GM12891 (cell line): ENCODE measurements at regions not wholly inside any gene's neighbourhood (a gene's known extent, or its start where the extent isn't known, plus 50 kb on each side); places are given as distances from the start of the nearest gene placed in this dataset.
"Not testable (repeated sequence)": the region's sequence is repeated elsewhere in the genome, so short reads cannot be mapped to it uniquely, and the experiment has no call there.

Experiments used
- PAX5 ChIP-seq: IDR thresholded peaks from 2 replicates; pipeline ENCODE4 v1.6.1; 2011; ENCODE audit warnings: low read length, moderate library complexity, mild to moderate bottlenecking; ENCODE audit not compliant: insufficient read depth, severe bottlenecking
- POLR2A ChIP-seq: IDR thresholded peaks from 2 replicates; pipeline ENCODE4 v1.6.1; 2011; ENCODE audit warnings: low read depth, low read length, control low read depth
- POLR2AphosphoS5 ChIP-seq: IDR thresholded peaks from 2 replicates; pipeline ENCODE4 v1.6.1; 2011; ENCODE audit warnings: low read depth, low read length, control low read depth
- SPI1 ChIP-seq: IDR thresholded peaks from 2 replicates; pipeline ENCODE4 v1.6.1; 2011; ENCODE audit warnings: low read depth, low read length, control low read depth
- TAF1 ChIP-seq: IDR thresholded peaks from 2 replicates; pipeline ENCODE4 v1.6.1; 2011; ENCODE audit warnings: low read depth, low read length, control low read depth

DNA sequence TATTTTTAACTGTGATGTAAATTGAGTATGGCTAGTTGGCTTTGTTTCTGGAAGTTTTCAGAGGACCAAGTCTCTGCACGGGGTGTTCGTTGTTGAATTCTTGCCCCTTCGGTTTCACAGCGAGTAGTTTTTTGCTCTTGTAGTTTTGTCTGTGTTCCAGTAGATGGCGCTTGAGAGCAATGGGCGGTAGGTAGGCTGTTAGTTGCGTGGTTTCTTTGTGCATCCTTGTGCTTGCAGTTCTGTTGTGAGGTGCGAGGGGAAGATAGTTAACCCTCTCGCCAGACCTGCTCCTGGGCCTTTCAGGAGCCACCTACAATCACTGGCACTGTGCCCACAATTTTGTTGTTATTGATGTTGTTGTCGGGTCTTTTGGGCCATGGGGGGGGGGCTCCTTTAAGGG is 118.1 kb downstream of the SPIN4 start:
- TF ChIP-seq POLR2AphosphoS5, TAF1, POLR2A, SPI1, PAX5: not testable (repeated sequence)
